ENCODE measurements at regions not wholly inside any gene's neighbourhood (a gene's known extent, or its start where the extent isn't known, plus 50 kb on each side); places are given as distances from the start of the nearest gene placed in this dataset.

DNA sequence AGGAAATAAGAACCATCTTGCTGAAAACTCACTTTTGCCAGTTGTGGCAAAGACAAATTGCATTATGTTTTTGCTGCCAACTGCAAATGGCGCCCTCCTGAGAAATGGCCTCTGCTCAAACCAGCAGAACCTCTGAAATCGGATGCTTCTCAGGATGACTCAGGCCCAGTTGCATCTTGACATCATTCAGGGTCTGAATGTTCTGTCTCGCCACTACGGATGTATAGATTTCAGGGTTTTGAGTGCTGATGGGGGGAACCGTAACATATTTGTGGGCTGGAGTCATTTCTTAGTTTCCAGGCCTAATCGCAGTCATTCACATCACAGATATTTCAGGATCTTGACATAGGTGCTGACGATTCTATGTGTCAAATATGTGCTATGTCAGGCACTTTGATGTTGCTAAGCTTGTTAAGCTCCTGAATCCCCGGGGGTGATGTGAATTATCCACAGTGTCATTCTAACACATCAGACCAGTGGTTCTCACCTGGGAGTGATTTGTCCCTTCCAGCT is 207.1 kb downstream of the NFATC2 start:
- peak; percentile 60 for DNase-seq (ENCODE audit: low read depth)

DNA sequence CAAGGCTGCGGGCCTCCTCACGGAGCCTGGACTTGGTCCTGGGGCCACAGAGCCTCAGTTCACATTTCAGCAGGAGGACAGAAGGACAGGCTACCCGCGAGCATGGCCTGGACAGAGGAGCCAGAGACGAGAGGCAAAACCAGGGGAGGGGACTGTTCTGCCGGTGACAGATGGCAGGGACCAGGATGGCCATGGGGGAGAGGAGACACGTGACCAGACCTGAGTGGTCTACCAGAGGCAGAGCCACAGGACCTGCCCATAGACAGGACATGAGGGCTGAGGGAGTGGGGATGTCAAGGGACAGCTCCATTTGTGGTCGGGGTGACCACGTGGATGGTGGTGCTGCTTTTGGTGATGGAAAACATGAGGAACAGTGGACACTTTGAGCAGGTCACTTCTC is 207.9 kb downstream of the NFATC2 start:
- no peak for DNase-seq (ENCODE audit: low read depth)

- no peak for DNase-seq (ENCODE audit: low read depth)
Measured at GRCh38 chr20:51333971-51334370, 208.5 kb downstream of the NFATC2 start.

DNA sequence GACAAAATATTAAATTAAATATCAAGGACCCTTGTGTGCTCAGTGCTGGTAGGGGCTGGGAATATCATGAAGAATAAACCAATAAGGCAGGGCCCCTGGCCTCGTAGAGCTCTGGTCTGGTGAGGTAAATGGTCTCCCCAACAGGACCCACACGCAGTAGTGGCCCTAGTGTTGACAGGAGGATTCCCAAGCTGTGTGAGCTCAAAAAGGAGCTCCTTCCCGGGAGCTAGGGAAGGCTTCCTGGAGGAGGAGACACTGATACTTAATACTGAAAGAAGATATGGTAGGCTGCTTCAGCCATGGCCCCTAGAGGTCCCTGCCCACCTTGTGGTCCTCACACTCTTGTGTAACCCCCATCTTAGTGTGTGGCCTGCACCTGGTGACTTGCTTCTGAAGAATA is 209.1 kb downstream of the NFATC2 start:
- no peak for DNase-seq (ENCODE audit: low read depth)

- DNase-seq (ENCODE audit: low read depth), result no peak
Measured at GRCh38 chr20:51331481-51331880, 211.0 kb downstream of the NFATC2 start.

DNA sequence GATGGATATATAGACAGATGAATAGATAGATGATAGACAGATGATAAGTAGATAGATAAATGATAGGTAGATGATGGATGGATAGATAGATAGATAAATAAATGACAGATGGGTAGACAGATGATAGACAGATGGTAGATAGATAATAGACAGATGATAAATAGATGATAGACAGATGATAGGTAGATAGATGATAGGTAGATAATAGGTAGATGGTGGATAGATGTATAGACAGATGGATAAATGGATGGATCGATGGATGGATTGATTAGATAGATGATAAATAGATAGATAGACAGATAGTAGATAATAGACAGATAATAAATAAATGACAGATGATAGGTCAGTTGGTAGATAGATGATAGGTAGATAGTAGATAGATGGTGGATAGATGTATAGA is 212.7 kb downstream of the NFATC2 start:
- no peak for DNase-seq (ENCODE audit: low read depth)

GRCh38 chr20:51327251-51327841 is 215.2 kb downstream of the NFATC2 start:
- DNase-seq (ENCODE audit: low read depth), result peak; percentile 48

GRCh38 chr20:51326201-51326819 is 216.2 kb downstream of the NFATC2 start:
- DNase-seq (ENCODE audit: low read depth), result no peak

DNA sequence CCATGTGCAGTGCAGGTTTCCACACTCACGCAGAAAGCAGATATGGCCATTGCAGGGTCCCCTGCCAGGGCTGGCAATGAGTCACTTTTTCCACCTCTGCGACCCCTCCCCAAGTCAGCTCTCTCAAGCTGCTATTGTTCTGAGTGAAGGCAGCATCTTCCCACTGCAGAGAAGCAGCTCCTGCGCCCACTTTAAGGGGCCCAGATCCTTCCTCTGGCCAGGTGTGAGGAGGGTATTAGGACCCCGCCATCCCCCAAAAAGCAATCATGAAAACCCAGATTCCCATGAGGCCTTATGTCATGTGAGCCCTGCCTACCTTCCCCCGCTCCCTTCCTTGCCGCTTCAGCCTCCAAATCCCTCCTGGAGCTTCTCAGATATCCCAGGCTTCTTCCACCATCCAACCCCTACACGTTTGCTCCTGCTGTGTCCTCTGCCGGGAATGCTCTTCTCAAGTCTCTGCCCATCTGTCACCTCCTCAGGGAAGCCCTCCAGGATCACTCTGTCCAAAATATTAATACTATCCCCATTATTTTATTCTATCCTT is 220.3 kb downstream of the NFATC2 start:
- DNase-seq (ENCODE audit: low read depth), result no peak

DNA sequence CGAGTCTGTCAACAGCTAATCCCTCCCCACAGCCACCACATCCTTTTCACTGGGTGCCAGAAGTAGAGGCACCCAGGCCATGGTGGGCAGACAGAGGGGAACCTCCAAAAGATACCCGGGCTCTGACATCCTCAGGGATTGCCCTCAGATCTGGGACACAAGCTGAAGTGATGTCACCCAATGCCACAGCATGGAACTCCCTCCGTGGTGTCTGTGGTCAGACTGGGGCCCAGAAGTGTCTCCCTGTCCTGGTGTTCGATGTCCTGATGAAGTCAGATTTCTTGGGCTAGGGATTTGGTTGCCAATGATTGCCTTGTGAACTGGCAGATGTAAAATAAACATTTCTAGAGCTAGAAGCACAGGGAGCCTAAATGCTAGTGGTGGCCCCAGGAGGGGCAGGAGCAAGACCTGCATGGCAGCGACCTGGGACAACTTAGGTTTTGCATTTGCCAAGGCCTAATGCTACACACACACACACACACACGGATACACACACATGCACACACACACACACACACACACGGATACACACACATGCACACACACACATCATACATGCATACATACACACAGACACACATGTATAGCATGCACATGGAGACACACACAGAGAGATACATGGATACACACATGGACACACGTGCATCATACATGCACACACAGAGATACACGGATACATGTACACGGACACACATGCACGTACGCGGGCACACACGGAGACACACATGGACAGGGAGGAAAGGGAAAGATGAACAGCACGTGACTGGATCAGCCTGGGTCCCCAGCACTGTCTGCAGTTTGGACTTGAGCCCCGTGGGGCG is 221.0 kb downstream of the NFATC2 start:
- no peak for DNase-seq (ENCODE audit: low read depth)

DNA sequence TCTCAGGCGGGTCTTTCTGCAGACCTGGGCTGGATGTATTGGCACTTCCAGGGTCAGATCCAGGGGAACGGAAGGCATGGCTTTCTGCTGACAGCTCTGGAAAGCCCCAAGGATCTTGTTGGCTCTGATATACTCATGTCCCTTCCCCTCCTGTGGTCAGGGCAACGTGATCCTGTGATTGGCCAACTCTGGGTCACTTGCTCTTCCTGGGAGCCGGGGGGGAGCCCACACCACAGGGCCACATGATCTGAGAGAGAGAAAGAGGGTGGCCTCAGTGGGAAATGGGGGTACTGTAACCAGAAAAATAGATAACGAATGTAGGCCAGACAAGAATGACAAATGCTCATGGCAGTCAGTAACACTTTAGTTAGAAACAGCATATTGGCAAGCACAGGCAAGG is 223.0 kb downstream of the NFATC2 start:
- DNase-seq (ENCODE audit: low read depth), result no peak

GRCh38 chr20:51318058-51318949 is 224.2 kb downstream of the NFATC2 start:
- DNase-seq (ENCODE audit: low read depth), result no peak

- DNase-seq (ENCODE audit: low read depth), result no peak
Measured at GRCh38 chr20:51315390-51315789, 227.1 kb downstream of the NFATC2 start.

DNA sequence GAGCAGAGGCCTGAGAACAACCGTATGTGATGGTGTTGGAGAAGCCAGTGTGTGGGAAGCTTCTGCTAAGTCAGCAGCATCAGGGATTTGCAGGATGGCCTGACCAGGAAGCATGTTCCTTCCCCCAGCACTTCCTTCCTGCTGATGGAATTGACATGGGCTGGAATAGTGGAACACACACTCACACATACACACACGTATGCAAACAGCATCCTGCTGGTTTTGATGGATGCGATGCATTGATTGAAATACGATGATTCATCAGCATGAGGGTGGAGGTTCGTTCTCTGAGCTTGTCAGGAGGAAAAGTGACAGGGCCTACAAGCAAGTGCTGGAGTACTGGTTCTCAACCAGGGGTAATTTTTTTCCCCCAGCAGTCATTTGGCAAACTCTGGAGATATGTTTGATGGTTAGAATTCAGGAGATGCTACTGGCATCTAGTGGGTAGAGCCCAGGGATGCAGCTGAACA is 229.1 kb downstream of the NFATC2 start:
- no peak for DNase-seq (ENCODE audit: low read depth)

GRCh38 chr20:51312480-51312783 is 230.1 kb downstream of the NFATC2 start:
- no peak for DNase-seq (ENCODE audit: low read depth)

DNA sequence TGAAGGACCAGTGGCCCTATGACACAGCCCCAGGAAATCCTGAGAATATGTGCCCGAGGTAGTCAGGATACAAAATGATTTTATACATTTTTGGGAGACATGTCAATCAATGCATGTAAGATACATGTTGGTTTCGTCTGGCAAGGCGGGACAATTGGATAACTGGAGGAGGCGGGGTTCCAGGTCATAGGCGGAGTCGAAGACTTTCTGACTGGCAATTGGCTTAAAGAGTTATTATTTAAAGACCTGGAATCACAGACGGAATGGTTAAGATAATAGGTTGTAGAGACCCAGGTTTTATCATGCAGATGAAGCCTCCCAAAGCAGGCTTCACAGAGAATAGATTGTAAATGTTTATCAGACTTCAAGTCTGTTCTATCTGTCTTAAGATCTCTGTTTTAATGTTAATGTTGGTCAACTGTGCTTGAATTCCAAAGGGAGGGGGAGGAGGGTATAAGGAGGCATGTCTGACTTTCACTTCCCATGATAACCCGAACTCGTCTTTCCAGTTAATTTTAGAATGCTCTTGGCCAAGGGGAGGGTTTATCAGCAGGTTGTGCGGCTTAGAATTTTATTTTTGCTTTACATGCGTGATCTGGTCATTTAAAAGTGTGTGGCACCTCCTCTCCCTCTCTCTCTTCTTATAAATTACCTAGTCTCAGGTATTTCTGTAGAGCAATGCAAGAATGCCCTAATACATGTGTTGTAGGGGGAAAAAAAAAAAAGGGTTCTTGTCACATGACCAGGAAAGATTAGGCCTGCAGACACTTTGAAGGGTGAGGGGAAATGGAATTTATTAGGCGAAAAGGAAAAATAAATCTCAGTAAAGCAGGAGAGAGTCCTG is 230.7 kb downstream of the NFATC2 start:
- no peak for DNase-seq (ENCODE audit: low read depth)

- no peak for DNase-seq (ENCODE audit: low read depth)
Measured at GRCh38 chr20:51310216-51310615, 232.3 kb downstream of the NFATC2 start.

- no peak for DNase-seq (ENCODE audit: low read depth)
Measured at GRCh38 chr20:51309128-51309527, 233.4 kb downstream of the NFATC2 start.

DNA sequence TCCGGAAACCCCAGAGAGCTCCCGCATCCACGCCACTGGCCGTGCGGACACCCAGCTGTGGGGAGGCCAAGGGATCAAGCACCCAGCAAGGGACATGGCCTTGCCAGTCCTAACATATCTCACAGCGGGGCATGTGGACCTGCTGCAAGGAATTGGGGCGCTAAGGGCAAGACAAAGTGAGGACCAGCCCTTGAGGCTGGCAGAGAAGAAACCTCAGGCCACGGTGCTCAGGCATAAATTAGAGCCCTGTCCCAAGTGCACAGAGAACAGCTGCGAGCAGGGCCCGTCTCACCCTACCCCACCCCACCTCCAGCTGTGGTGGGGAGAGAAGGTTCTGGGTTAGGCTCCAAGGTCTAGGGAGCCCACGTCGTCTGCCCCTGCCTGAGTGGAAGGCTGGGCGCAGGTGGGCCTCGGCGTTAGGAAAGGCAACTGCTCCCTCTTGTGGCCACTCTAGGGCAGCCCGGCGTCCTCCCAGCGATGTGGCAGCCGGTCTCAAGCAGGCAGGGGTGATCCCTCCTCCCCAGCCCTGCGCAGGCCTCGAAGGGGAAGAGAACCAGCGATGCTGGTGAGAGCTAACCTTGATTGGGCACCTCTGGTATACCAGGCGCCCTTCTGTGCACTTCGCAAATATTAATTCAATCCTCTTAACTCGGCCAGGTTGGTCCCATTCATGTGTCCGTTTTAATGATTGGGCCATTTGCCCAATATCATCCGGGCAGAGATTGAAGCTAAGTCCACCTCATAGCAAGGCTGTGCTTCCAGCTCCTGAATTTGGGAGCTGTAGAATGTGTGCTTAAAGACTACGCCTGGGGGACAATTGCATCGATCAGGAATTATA is 235.8 kb downstream of the NFATC2 start:
- peak; percentile 35 for DNase-seq (ENCODE audit: low read depth)

DNA sequence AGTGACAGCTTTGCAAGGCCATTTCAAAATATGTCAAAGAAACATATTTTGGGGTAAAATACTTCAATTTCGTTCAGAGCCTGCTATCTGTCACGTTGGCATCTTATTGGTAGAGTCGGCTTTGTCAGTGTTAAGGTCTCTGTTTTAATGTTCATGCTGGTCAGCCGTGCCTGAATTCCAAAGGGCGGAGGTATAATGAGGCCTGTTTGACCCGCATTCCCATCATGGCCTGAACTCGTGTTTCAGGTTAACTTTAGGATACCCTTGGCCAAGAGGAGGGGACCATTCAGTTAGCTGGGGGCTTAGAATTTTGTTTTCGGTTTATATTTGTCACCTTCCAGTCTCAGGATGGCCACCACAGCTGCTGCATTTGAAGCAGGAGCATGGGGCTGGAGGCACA is 236.4 kb downstream of the NFATC2 start:
- DNase-seq (ENCODE audit: low read depth), result no peak

Measured in GM04504 (cell line).